ENCODE measurements at regions not wholly inside any gene's neighbourhood (a gene's known extent, or its start where the extent isn't known, plus 50 kb on each side); places are given as distances from the start of the nearest gene placed in this dataset.

GRCh38 chr20:50356525-50356885, 153.7 kb upstream of the PTPN1 start:
- Histone ChIP-seq H2AFZ (ENCODE audit: low read depth, low read length) (no peak overlapping the region), H3K4me1 (replicated peaks in 1 of 2; ENCODE audit: control insufficient read depth in 2 of 2, insufficient read depth in 2 of 2, low read length in 2 of 2) (peaks cover 9 to 19% of the 10 kb centered on the region in 2 experiments; a peak in 4 of 5 replicates), H3K36me3 (ENCODE audit: control insufficient read depth, insufficient read depth, low read length) (no peaks in the 10 kb centered on the region), H3K4me2 (ENCODE audit: insufficient read depth, low read length) (no peak overlapping the region), H3K27me3 (ENCODE audit: control insufficient read depth in 2 of 2, insufficient read depth in 2 of 2, low read length in 2 of 2) (no peaks in the 10 kb centered on the region; a peak in 1 of 5 replicates), H3K4me3 (no peak overlapping the region), H3K9me3 (replicated peaks; ENCODE audit: control insufficient read depth, insufficient read depth, low read depth, low read length) (no peaks in the 10 kb centered on the region), H3K79me2 (ENCODE audit: control insufficient read depth, insufficient read depth, low read length) (no peaks in the 10 kb centered on the region), H4K20me1 (replicated peaks; ENCODE audit: control insufficient read depth, insufficient read depth, low read length) (0 out of 2 replicates have a peak, but pooled peaks cover 3% of the 10 kb centered on the region), H3K27ac (ENCODE audit: extremely low read depth, low read depth, low read length) (no peak overlapping the region), H3K9me1 (ENCODE audit: control insufficient read depth, insufficient read depth, low read length) (no peaks in the 10 kb centered on the region), H3K9ac (ENCODE audit: insufficient read depth in 1 of 2, low read depth in 2 of 2, low read length in 2 of 2) (no peak overlapping the region)
- DNase-seq (ENCODE audit: extremely low read depth in 1 of 4, low spot score in 3 of 4) (no peak), FAIRE-seq (no peak), ATAC-seq (no peak)
- no peak for TF ChIP-seq ZNF696 (CRISPR knock-in tag; conservative IDR thresholded peaks at IDR 0.05)
- no peak for TF ChIP-seq HMG20B (CRISPR knock-in tag; IDR thresholded peaks at IDR 0.05)
- TF ChIP-seq NR1H2 (CRISPR knock-in tag; IDR thresholded peaks at IDR 0.05), result no peak
- no peak for TF ChIP-seq CBX3 (IDR thresholded peaks at IDR 0.05; ENCODE audit: borderline replicate concordance in 1 of 2, low read length in 2 of 2)
- TF ChIP-seq SNRNP70 (optimal IDR thresholded peaks at IDR 0.05; ENCODE audit: low read depth, low read length), result no peak
- BruUV-seq (replicated peaks), result no TSS peak
- 56% methylated on average over 6 of the region's 14 CpGs for WGBS (ENCODE audit: insufficient coverage, low coverage, missing lambda C conversion rate)
- in situ Hi-C loops (cut with MboI) (no loop called here), intact Hi-C loops (cut with micrococcal nuclease) (no loop called here)
- ChIA-PET CTCF (ENCODE audit: low intra/inter-chr PET ratio) (no interaction called here), POLR2A (interaction anchor here (0.5 to 2.1 kb wide), 5 partner anchors 8 to 289 kb away, joined by 3 to 9 read pairs (median 4); no protein-coding TSS in a partner anchor)

- ChIA-PET POLR2A (interaction anchor here (2.1 kb wide), 1 partner anchor 11 kb away, joined by 5 read pairs; no protein-coding TSS in a partner anchor), CTCF (ENCODE audit: low intra/inter-chr PET ratio) (no interaction called here)
- H3K4me3 ChIP-seq, result no peak overlapping the region
- no TSS peak for BruUV-seq (replicated peaks)
- no peaks in the 10 kb centered on the region; a peak in 1 of 5 replicates for H3K27me3 ChIP-seq (ENCODE audit: control insufficient read depth in 2 of 2, insufficient read depth in 2 of 2, low read length in 2 of 2)
- peaks cover 9 to 19% of the 10 kb centered on the region in 2 experiments; a peak in 4 of 5 replicates for H3K4me1 ChIP-seq (replicated peaks in 1 of 2; ENCODE audit: control insufficient read depth in 2 of 2, insufficient read depth in 2 of 2, low read length in 2 of 2)
- H3K9me3 ChIP-seq (replicated peaks; ENCODE audit: control insufficient read depth, insufficient read depth, low read depth, low read length), result no peaks in the 10 kb centered on the region
- intact Hi-C loops (cut with micrococcal nuclease), result no loop called here
- H3K27ac ChIP-seq (ENCODE audit: extremely low read depth, low read depth, low read length), result no peak overlapping the region
- FAIRE-seq, result no peak
- ATAC-seq, result no peak
- 0 out of 2 replicates have a peak, but pooled peaks cover 3% of the 10 kb centered on the region for H4K20me1 ChIP-seq (replicated peaks; ENCODE audit: control insufficient read depth, insufficient read depth, low read length)
- WGBS (ENCODE audit: insufficient coverage, low coverage, missing lambda C conversion rate), result 34% methylated on average over 15 of the region's 16 CpGs
- no peaks in the 10 kb centered on the region for H3K79me2 ChIP-seq (ENCODE audit: control insufficient read depth, insufficient read depth, low read length)
- no peak overlapping the region for H2AFZ ChIP-seq (ENCODE audit: low read depth, low read length)
- no peak for DNase-seq (ENCODE audit: extremely low read depth in 1 of 4, low spot score in 3 of 4)
- H3K9ac ChIP-seq (ENCODE audit: insufficient read depth in 1 of 2, low read depth in 2 of 2, low read length in 2 of 2), result no peak overlapping the region
- TF ChIP-seq ZNF316 (IDR thresholded peaks at IDR 0.05) (no peak), ADNP (tag; IDR thresholded peaks at IDR 0.05) (0 out of 2 replicates have a peak, but pooled peaks have one; percentile 34), ATF2 (CRISPR knock-in tag; IDR thresholded peaks at IDR 0.05) (no peak), RBM25 (IDR thresholded peaks at IDR 0.05; ENCODE audit: low read depth, low read length, severe bottlenecking) (peak; percentile 2)
- no peaks in the 10 kb centered on the region for H3K9me1 ChIP-seq (ENCODE audit: control insufficient read depth, insufficient read depth, low read length)
- in situ Hi-C loops (cut with MboI), result no loop called here
- no peaks in the 10 kb centered on the region for H3K36me3 ChIP-seq (ENCODE audit: control insufficient read depth, insufficient read depth, low read length)
- H3K4me2 ChIP-seq (ENCODE audit: insufficient read depth, low read length), result no peak overlapping the region
Observed at GRCh38 chr20:50356962-50357782, 153.0 kb upstream of the PTPN1 start.

Measured in K562 (cell line).